Activated CD8-positive, alpha-beta memory T cell treated with anti-CD3 and anti-CD28 coated beads, Interleukin-2, amount 50 U/mL, for 1 hour (primary cell): ENCODE measurements at regions not wholly inside any gene's neighbourhood (a gene's known extent, or its start where the extent isn't known, plus 50 kb on each side); places are given as distances from the start of the nearest gene placed in this dataset.

ENCODE experiments used
- DNase-seq: peaks from one replicate; pipeline ENCODE4 v3.0.0-alpha.2; 2020; ENCODE audit errors: extremely low read depth

GRCh38 chr2:8159966-8160603 lies 521.8 kb upstream of the ID2 start:
- DNase-seq = no peak

- no peak for DNase-seq
Measured at GRCh38 chr2:8160959-8161358, 520.9 kb upstream of the ID2 start.

GRCh38 chr2:8162552-8162951 lies 519.3 kb upstream of the ID2 start:
- DNase-seq = no peak

DNA sequence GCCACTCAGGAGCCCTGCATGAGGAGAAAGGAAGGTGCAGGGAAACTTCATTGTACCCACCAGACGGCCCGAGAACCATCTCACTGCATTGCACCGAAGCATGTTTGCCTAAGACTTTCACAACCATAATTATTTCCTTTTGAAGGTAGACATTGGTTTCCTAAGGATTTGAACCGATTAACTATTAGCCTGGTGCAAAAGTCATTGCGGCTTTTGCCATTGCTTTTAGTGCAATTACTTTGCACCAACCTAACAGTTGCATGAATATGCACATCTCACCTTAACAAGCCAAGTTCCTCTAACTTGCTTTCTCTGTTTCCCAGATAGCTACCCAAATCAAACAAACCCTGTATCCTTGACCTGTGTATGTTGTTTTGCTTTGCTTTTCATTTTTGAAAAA lies 516.3 kb upstream of the ID2 start:
- no peak for DNase-seq

DNA sequence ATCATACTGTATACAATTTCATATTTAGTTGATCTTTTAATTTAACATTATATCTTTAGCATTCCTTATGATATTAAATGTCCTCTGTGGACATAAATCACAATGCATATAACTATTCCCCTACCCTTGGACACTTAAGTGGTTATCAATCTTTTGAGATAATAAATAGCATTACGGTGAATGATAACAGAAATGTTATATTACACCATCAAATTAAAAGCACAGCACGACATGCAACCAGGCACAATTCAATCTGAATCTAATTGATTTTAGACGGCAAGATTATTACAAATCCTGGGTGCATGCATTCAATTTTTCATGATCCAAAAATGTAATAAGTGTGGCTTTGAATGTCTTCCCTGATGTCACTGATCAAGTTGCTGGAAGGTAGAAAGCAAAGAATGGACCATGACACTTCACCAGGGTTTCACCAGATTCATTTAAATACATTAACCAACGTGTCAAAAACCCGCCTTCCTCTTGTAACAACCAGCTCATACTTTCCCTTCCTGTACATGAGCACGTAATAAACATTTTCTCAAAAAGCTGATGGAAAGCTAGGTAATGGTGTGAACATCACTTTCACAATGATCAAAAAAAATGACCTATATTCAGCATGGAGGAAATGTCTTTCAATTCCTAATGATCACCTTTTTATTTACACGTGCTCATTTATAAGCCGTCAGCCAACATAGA lies 513.7 kb upstream of the ID2 start:
- DNase-seq = no peak

- no peak for DNase-seq
Measured at GRCh38 chr2:8168876-8169424, 512.9 kb upstream of the ID2 start.

GRCh38 chr2:8169443-8169842 lies 512.4 kb upstream of the ID2 start:
- no peak for DNase-seq

DNA sequence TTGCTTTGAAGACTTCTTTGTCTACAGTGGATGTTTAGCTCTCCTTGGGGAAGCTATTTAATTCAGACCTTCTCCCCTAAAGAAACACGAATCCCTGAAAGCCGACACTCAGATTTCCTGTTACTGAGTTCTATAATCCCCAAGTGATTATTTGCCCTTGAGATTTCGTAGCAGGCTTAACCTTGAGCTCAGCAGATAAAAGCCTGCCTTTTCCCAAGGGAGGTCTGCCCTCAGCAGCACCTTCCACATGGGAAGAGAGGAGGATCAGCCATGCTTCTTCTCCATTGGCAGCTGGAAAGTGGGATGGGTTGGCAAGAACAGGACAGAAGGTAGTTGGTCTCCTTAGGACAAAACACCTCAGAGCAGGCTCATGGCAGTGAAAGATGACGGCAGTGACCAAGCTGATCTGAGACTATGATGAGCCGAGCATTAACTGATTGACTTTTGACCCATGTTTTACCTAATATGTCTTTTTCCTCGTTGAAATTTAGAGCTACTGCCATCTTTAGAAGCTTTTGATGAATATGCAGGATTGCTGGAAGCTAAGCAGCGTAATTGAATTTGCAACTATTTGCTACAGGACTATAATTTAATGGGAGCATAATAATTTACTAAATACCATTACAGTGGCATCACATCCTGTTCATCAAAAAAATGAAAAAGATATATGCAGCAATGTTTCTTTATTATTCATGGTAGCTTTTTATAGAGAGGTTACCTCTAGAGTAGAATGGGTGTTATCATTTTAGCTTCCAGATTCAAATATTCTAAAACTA lies 511.1 kb upstream of the ID2 start:
- no peak for DNase-seq

- no peak for DNase-seq
Measured at GRCh38 chr2:8171608-8172007, 510.2 kb upstream of the ID2 start.

DNA sequence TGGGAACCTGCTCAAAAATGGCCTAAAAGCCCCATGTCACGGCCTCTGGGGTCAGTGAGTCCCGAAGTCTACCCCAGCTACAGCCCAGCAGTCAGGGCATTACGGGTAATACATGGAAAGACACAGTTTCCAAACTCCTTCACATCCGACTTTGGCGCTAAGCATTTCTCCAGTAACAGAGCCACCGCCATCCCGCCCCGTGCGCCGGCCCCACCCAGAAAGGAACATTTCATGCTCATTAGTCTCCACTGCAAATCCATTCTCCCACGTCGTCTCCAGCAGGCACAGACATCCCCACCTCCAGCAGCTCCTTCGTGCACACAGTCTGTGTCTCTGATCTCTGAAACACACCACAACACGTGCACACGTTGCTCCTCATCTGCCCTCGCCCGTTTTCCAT lies 509.2 kb upstream of the ID2 start:
- DNase-seq = no peak

GRCh38 chr2:8174641-8175257 lies 507.1 kb upstream of the ID2 start:
- no peak for DNase-seq

DNA sequence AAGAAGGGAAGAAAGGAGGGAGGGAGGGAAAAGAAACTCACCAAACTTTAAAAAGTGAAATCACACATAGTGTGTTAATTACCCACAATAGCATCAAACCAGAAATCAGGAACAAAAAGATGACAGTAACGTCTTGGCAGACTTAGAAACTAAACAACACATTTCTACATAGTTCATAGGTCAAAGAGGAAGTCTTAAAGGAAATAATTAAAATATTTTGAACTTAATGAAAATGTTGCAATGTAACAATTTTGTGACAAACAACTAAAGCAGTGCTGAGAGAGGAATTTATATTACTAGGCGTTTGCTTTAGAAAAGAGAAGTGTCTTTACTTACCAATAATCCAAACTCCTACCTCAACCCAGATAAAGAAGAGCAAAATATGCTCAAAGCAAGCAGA lies 505.0 kb upstream of the ID2 start:
- no peak for DNase-seq

GRCh38 chr2:8177566-8177965 lies 504.3 kb upstream of the ID2 start:
- DNase-seq = no peak

DNA sequence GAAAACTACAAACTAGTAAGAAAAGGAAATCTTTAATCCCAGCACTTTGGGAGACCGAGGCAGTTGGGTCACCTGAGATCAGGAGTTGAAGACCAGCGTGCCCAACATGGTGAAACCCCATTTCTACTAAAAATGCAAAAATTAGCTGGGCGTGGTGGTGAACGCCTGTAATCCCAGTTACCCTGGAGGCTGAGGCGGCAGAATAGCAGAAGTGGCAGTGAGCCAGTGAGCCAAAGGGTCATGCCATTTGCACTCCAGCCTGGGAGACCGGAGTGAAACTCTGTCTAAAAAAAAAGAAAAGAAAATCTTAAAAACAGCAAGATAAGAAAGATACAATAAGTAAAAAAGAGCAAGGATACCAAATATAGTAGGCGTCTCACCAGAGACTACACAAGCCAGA lies 502.9 kb upstream of the ID2 start:
- no peak for DNase-seq

DNA sequence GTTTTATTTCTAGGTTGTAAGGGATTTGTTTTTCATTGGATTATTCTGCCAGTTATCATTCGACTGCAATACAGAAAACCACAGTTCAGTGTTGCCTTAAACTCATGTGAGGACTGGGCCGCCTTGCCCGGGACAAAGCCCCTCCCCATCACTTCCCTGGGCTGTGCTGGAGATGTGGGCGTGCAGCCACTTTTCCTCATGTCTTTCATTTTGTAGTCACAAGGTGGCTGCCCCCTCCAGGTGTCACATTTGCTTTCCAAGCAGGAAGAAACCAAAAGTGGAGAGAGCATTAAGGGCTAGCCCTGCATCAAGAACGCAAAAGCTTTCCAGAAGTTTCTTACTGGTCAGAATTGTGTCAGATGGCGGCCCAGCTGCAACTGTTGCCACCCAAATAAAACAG lies 492.5 kb upstream of the ID2 start:
- no peak for DNase-seq

- DNase-seq = no peak
Measured at GRCh38 chr2:8190279-8190678, 491.6 kb upstream of the ID2 start.

DNA sequence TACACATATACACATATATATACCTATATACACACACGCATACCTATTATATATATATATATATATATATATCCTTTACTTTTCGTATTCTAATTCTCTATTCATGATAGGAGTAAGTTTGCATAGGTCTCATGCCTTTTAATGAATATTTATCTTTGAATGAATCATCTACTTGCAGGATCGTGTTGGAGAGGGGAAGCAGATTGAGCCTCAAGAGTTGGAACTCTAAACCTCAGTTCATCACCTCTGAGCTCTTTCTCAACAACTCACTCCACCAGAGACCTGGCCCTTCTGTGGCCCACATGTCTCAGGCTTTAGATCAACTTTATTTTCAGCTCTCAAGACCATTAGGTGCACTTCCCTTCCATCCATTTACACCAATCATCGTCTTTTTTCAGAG lies 490.4 kb upstream of the ID2 start:
- DNase-seq = no peak

- DNase-seq = no peak
Measured at GRCh38 chr2:8193146-8193545, 488.7 kb upstream of the ID2 start.

DNA sequence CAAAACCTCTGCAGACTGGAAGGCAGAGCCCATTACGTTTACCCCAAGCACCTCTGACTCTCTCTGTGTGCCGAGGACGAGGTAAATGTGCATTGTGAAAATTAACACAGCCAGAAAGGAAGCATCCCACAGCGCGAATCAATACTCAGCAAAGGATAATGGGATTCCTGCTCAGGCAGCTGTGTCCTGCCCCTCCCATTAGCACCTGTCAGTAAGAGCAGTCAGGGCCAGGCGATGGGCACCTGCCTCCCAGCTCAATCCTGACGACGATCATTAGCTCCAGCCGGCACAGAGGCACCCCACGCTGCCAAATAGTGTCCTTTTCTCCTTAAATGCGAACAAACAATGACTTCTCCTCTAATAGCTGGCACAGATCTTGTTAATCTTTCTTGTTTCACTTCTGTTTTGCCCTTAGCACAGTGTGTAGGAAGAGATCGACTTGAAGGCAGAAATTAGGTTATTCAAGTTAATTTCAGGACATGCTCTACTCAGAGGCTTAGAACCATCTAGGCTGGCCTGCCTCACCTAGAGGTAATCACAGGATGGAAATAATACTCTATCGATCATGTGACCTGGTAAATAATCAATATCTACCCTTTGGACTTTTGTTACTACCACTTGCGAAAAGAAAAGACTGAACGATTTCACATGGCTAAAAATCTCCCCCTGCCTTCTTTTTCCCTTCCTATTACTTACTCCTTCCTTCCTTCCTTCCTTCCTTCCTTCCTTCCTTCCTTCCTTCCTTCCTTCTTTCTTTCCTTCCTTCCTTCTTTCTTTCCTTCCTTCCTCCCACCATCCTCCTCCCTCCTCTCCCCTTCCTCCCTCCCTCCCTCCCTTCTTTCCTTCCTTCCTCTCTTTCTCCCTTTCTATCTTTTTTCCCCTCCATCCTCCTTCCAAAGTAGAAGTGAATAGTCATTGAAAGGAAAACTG lies 487.9 kb upstream of the ID2 start:
- no peak for DNase-seq

GRCh38 chr2:8195784-8196183 lies 486.1 kb upstream of the ID2 start:
- DNase-seq = no peak

DNA sequence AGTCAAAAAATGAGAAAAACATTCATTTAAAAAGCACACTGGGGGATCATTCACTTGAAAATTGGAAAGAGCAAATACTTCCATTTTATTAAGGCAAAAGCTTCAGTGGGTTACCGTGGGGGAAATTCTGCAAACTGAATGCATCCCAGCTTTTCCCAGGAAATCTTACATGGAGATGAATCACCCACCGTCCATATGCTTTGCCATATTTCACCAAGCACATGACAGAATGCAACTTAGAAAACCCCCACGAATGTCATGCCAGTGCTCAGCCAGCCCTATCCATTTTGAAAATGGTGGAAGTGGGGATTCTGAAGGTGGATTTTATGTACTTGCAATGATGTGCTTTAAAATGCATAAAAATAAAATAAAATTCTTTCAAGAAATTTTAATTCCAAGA lies 485.5 kb upstream of the ID2 start:
- no peak for DNase-seq
